ENCODE measurements at regions not wholly inside any gene's neighbourhood (a gene's known extent, or its start where the extent isn't known, plus 50 kb on each side); places are given as distances from the start of the nearest gene placed in this dataset.
A peak's percentile ranks its signal among the peaks of the same experiment; 100 is the strongest.

- TF ChIP-seq CTCF (IDR thresholded peaks at IDR 0.05): no peak
- Histone ChIP-seq H3K36me3 (no peaks in the 10 kb centered on the region), H3K4me1 (no peaks in the 10 kb centered on the region), H3K27me3 (ENCODE audit: low read depth) (no peaks in the 10 kb centered on the region), H3K9me3 (no peaks in the 10 kb centered on the region), H3K4me3 (peak overlapping the region; percentile 25), H3K27ac (no peak overlapping the region)
- intact Hi-C loops (cut with DNase I): no loop called here
- no peak for ATAC-seq
- DNase-seq: no peak
Observed at GRCh38 chrY:13149148-13149547, 244.5 kb downstream of the DDX3Y start.

GRCh38 chrY:13167698-13168097 lies 263.0 kb downstream of the DDX3Y start:
- ATAC-seq (no peak), DNase-seq (no peak)
- Histone ChIP-seq H3K4me3 (no peak overlapping the region), H3K27me3 (ENCODE audit: low read depth) (no peaks in the 10 kb centered on the region), H3K9me3 (peaks cover 4% of the 10 kb centered on the region), H3K36me3 (no peaks in the 10 kb centered on the region), H3K27ac (no peak overlapping the region), H3K4me1 (no peaks in the 10 kb centered on the region)
- TF ChIP-seq CTCF (IDR thresholded peaks at IDR 0.05): no peak
- intact Hi-C loops (cut with DNase I): no loop called here

GRCh38 chrY:13168257-13168656 lies 263.6 kb downstream of the DDX3Y start:
- Histone ChIP-seq H3K9me3 (no peaks in the 10 kb centered on the region), H3K4me1 (no peaks in the 10 kb centered on the region), H3K4me3 (no peak overlapping the region), H3K27me3 (ENCODE audit: low read depth) (no peaks in the 10 kb centered on the region), H3K27ac (no peak overlapping the region), H3K36me3 (no peaks in the 10 kb centered on the region)
- DNase-seq (no peak), ATAC-seq (no peak)
- intact Hi-C loops (cut with DNase I): no loop called here
- TF ChIP-seq CTCF (IDR thresholded peaks at IDR 0.05): no peak
